ENCODE measurements at regions not wholly inside any gene's neighbourhood (a gene's known extent, or its start where the extent isn't known, plus 50 kb on each side); places are given as distances from the start of the nearest gene placed in this dataset.

DNA sequence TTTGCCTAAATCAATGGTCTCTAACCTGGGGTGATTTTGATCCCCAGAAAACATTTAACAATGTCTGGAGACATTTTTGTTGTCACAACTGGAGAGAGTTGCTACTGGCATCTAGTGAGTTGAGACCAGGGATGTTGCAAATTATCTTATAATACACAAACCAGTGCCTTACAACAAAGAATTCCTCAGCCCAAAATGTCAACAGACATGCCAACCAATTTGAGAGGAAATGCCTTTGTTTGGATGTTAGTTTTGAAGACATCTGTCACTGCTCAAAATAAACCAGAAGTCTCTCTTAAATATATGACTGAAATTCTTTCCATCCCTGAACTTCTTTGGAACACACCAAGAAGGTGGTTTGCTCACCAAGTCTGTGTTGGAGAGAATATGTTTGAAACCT lies 336.9 kb upstream of the ATP2B1 start:
- DNase-seq (ENCODE audit: low read depth, low spot score): no peak

DNA sequence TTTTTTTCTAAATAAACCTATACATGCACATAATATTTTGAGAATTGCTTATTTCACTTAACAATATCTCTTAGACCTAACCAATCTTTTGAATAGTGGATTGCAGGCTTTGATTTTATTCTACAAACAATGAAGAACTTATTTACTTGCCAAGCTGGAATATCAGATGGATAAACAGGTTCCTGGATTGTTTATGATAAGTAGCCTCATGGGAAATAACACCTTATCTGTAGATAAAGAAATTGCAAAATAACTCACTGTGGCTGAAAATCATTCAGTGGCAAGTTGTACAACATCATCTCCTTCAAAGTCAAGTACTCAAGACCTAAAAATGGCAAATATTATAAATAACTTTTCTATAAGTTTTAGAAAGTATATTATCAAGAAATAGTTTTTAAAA lies 335.4 kb upstream of the ATP2B1 start:
- DNase-seq (ENCODE audit: low read depth, low spot score): no peak

- DNase-seq (ENCODE audit: low read depth, low spot score): no peak
Measured at GRCh38 chr12:90042920-90043641, 334.4 kb upstream of the ATP2B1 start.

- no peak for DNase-seq (ENCODE audit: low read depth, low spot score)
Measured at GRCh38 chr12:90038289-90038688, 329.7 kb upstream of the ATP2B1 start.

DNA sequence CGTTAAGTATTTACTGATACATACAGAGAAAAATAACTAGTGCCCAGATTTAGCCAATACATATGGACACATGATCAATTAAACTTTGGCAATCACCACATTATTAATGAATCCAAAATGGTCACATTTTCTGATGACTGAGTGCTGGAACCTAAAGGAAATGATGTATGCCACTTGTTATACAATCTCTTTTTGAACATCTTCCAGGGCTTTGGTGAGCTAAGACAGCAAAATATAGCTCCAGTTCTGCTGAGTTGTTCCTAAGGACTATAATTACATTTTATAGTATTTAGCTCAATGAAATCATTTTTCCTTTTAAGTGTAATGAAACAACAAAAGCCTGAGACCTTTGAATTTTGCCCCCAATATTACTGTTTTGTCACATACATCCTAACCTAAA lies 329.1 kb upstream of the ATP2B1 start:
- DNase-seq (ENCODE audit: low read depth, low spot score): no peak

GRCh38 chr12:90036637-90037036 lies 328.0 kb upstream of the ATP2B1 start:
- no peak for DNase-seq (ENCODE audit: low read depth, low spot score)

DNA sequence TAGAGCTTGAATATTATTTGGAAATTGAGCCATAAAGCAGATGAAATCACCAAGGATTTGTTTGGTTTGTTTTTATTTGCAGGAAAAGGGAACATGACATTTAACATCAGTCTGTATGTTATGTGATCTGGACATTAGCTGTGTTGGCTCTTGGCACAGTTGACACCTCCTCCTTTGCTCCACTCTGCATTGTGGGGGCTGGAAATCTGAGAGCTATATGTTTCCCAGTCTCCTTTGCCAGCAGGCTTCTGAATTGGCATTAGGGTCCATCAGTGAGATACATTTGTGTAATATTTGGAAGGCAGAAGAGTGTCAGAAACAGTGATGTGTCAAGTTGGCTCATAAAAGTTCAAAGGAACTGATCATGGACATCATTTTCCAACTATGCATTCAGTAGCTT lies 322.1 kb upstream of the ATP2B1 start:
- no peak for DNase-seq (ENCODE audit: low read depth, low spot score)

GRCh38 chr12:90029317-90029716 lies 320.7 kb upstream of the ATP2B1 start:
- DNase-seq (ENCODE audit: low read depth, low spot score): no peak

GRCh38 chr12:90028635-90029051 lies 320.0 kb upstream of the ATP2B1 start:
- DNase-seq (ENCODE audit: low read depth, low spot score): no peak

GRCh38 chr12:90027889-90028634 lies 319.4 kb upstream of the ATP2B1 start:
- DNase-seq (ENCODE audit: low read depth, low spot score): no peak

DNA sequence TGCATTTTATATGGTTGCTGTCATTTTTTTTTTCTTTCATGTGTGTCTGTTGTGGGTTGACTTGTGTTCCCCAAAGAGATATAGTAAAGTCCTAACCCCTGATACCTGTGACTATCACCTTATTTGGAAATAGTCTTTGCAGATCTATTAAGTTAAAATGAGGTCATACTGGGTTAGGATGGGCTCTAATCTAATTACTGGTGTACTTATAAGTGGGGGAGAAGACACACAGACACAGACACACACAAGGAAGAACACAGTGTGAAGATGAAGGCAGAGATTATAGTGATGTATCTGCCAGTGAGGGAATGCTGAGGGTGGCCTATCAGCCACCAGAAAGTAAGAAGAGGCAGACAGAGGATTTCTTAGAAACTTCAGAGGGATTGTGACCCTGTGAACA lies 318.4 kb upstream of the ATP2B1 start:
- no peak for DNase-seq (ENCODE audit: low read depth, low spot score)

DNA sequence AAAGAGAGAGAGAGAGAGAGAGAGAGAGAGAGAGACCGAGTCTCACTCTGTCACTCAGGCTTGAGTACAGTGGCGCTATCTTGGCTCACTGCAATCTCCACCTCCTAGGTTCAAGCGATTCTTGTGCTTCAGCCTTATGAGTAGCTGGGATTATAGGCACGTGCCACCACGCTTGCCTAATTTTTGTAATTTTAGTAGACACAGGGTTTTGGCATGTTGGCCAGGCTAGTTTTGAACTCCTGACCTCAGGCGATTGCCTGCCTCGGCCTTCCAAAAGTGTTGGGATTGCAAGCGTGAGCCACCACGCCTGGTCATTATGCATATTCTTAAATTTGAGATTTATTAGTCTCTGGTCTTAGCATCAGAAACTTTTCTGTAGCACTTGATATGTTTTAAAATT lies 317.9 kb upstream of the ATP2B1 start:
- DNase-seq (ENCODE audit: low read depth, low spot score): no peak

- DNase-seq (ENCODE audit: low read depth, low spot score): no peak
Measured at GRCh38 chr12:90024262-90024661, 315.6 kb upstream of the ATP2B1 start.

DNA sequence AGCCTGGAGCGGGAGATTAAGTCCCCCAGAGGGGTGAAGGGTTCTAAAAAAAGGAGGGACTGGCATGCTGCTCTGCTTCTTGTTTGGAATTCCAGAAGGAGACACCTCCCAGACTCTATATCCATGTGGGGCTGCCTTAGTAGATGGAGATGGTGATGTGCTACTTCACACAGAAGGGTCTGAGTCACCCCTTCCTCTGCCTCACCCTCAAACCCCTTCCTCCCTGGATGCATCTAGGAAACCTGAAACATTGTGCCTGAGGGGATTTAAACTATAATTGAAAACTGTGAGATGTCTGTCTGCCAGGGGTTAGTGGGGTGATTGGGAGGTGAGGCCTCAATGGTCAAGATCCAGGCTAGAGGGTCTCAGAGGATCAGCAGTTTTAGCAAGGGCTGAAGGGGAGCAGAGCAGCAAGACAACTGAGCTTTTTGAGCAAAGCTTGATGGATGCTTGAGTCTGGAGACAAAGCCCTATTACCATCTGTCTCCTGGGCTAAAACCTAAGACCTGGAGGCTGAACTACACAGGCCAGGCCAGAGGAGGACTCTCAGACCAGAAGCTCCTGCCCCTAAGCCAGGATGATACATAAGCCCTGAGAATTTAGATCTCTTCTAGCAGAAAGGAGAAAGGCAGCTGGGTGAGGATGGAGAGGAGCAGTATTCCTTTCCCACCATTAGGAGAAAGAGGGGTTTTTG lies 314.7 kb upstream of the ATP2B1 start:
- DNase-seq (ENCODE audit: low read depth, low spot score): no peak

DNA sequence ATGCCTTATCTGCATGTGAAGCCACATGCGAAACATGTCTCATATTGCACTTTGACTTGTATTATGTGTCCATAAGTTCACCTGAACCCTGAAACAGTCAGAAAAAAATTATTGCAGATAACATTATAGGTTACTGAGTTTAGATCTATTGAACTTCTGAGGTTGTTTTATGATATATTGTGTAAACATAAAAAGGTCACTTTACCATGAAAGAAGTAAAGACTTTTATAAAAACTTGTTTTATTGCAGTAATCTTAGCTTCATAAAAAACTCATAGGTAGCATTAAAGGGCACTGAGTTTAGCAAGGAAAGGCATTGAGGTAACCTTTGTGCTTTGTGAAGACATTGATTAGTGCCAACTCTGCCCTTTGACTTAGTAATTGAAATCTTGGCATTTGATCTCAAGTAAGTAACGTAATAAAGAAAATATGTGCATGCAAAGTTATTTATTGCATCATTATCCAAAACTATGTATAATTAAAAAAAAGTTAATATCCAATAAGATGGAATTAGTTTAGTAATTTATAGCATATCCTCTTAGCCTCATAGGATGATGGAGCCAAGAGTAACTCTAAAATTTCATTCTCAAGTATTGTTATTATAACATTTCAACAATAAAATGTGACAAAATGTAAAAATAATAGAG lies 313.3 kb upstream of the ATP2B1 start:
- no peak for DNase-seq (ENCODE audit: low read depth, low spot score)

GRCh38 chr12:90020881-90021280 lies 312.2 kb upstream of the ATP2B1 start:
- DNase-seq (ENCODE audit: low read depth, low spot score): no peak

- DNase-seq (ENCODE audit: low read depth, low spot score): no peak
Measured at GRCh38 chr12:90020436-90020835, 311.8 kb upstream of the ATP2B1 start.

- DNase-seq (ENCODE audit: low read depth, low spot score): no peak
Measured at GRCh38 chr12:90020014-90020413, 311.4 kb upstream of the ATP2B1 start.

GRCh38 chr12:90017316-90017715 lies 308.7 kb upstream of the ATP2B1 start:
- no peak for DNase-seq (ENCODE audit: low read depth, low spot score)

GRCh38 chr12:90015228-90015627 lies 306.6 kb upstream of the ATP2B1 start:
- DNase-seq (ENCODE audit: low read depth, low spot score): no peak

- DNase-seq (ENCODE audit: low read depth, low spot score): no peak
Measured at GRCh38 chr12:90013409-90013808, 304.8 kb upstream of the ATP2B1 start.

DNA sequence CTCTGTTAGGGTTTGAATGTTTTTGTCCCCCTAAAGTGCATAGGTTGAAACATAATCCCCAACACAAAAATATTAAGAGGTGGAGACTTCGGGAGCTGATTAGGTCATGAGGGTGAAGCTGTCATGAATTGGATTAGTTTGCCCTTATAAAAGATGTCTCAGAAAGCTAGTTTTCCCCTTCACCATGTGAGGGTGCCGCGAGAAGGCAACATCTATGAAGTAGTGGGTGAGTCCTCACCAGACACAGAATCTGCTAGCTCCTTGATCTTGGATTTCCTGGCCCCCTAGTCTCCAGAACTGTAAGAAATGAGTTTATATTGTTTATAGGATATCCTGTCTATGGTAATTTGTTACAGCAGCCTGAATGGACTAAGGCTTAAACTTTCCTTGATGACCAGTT lies 301.5 kb upstream of the ATP2B1 start:
- peak; percentile 5 for DNase-seq (ENCODE audit: low read depth, low spot score)
